ENCODE measurements at regions not wholly inside any gene's neighbourhood (a gene's known extent, or its start where the extent isn't known, plus 50 kb on each side); places are given as distances from the start of the nearest gene placed in this dataset.

DNA sequence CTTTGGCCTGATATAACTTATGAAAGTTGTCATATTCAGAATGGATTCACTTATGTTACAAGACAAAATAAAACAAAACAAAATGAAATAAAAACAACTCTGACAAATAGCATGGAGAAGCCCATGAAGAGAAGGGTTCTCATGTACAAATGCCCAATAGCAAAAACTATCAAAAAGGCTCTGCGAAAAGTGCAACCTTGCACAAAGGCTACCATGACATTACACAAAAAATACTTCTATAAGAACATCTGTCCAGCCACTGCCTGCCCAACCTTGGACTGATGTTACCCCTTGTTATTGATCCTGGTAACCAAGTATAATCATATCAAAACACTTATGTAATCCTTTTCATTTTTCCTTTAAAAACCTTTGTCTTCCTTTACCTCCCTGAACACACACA lies 213.0 kb downstream of the ATP23 start:
- Histone ChIP-seq H3K9me3 (ENCODE audit: insufficient read depth, low read length) (no peaks in the 10 kb centered on the region), H3K9ac (ENCODE audit: insufficient read length, low read depth) (no peak overlapping the region), H3K27me3 (ENCODE audit: insufficient read depth, insufficient read length) (no peaks in the 10 kb centered on the region), H3K36me3 (ENCODE audit: insufficient read depth, insufficient read length, low read length) (no peaks in the 10 kb centered on the region), H3K4me3 (ENCODE audit: insufficient read length, low read depth) (no peak overlapping the region), H3K4me1 (ENCODE audit: insufficient read depth, insufficient read length) (no peaks in the 10 kb centered on the region)
- TF ChIP-seq ZNF274 (IDR thresholded peaks at IDR 0.05; ENCODE audit: low read depth, low read length) (no peak), YY1 (IDR thresholded peaks at IDR 0.05; ENCODE audit: insufficient read depth, insufficient read length) (no peak), SUZ12 (IDR thresholded peaks at IDR 0.05; ENCODE audit: extremely low read depth, insufficient read depth, insufficient read length) (no peak)
- DNase-seq (ENCODE audit: low read depth, low spot score): no peak

DNA sequence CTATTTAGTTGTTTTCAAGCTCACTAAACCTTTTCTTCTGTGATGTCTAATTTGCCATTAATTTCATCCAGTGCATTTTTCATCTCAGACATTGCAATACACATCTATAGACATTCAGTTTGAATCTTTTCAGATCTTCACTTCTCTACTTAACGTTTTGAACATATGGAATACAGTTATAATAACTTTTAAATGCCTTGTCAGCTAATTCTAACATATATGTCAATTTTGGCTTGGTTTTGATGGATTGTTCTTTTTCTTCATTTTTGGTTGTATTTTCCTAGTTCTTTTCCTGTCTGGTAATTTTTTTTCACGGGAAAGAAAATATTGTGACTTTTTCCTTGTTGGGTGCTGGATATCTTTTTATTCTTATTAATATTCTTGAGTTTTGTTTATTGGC lies 215.3 kb downstream of the ATP23 start:
- TF ChIP-seq YY1 (IDR thresholded peaks at IDR 0.05; ENCODE audit: insufficient read depth, insufficient read length) (no peak), SUZ12 (IDR thresholded peaks at IDR 0.05; ENCODE audit: extremely low read depth, insufficient read depth, insufficient read length) (no peak), ZNF274 (IDR thresholded peaks at IDR 0.05; ENCODE audit: low read depth, low read length) (no peak)
- no peak for DNase-seq (ENCODE audit: low read depth, low spot score)
- Histone ChIP-seq H3K4me3 (ENCODE audit: insufficient read length, low read depth) (no peak overlapping the region), H3K9ac (ENCODE audit: insufficient read length, low read depth) (no peak overlapping the region), H3K36me3 (ENCODE audit: insufficient read depth, insufficient read length, low read length) (no peaks in the 10 kb centered on the region), H3K27me3 (ENCODE audit: insufficient read depth, insufficient read length) (no peaks in the 10 kb centered on the region), H3K4me1 (ENCODE audit: insufficient read depth, insufficient read length) (no peaks in the 10 kb centered on the region), H3K9me3 (ENCODE audit: insufficient read depth, low read length) (no peaks in the 10 kb centered on the region)

DNA sequence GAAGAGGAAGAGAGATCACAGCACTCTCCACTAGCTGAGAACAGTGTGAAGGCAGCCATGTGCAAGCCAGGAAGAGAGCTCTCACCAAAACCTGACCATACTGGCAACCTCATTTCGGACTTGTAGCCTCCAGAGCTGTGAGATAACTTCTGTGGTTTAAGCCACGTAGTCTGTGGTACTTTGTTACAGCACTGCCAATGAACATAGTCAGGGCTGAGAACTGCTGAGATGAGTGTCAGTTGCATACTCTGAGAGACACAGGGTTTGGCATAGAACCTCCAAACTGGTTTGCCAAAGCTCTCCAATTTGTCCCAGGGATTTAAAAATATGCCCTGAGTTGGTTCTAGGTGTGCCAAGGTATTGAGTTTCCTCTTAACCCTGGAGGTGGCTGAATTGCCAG lies 218.6 kb downstream of the ATP23 start:
- H3K36me3 ChIP-seq (ENCODE audit: insufficient read depth, insufficient read length, low read length): no peaks in the 10 kb centered on the region
- no peaks in the 10 kb centered on the region for H3K9me3 ChIP-seq (ENCODE audit: insufficient read depth, low read length)
- TF ChIP-seq ZNF274 (IDR thresholded peaks at IDR 0.05; ENCODE audit: low read depth, low read length) (no peak), YY1 (IDR thresholded peaks at IDR 0.05; ENCODE audit: insufficient read depth, insufficient read length) (no peak), SUZ12 (IDR thresholded peaks at IDR 0.05; ENCODE audit: extremely low read depth, insufficient read depth, insufficient read length) (no peak)
- DNase-seq (ENCODE audit: low read depth, low spot score): no peak
- H3K9ac ChIP-seq (ENCODE audit: insufficient read length, low read depth): no peak overlapping the region
- no peaks in the 10 kb centered on the region for H3K4me1 ChIP-seq (ENCODE audit: insufficient read depth, insufficient read length)
- no peak overlapping the region for H3K4me3 ChIP-seq (ENCODE audit: insufficient read length, low read depth)
- H3K27me3 ChIP-seq (ENCODE audit: insufficient read depth, insufficient read length): no peaks in the 10 kb centered on the region

DNA sequence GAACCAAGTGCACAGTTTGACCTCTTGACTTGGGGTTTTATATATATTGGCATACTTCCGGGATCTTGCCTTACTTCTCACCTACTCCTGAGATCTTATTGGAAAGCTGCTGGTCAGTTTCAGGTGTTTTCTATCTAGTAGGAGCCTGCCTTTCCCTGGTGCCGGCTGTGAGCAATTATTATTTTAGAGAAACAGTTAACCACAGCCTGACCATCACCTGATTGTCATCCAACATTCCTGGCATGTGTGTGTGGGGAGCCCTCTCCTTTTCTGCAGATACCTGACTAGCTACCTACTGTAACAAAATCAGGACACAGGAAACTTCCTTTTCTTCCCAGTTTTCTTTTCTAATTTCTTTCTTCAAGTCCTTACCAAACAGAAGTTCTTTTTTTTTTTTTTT lies 220.4 kb downstream of the ATP23 start:
- Histone ChIP-seq H3K9ac (ENCODE audit: insufficient read length, low read depth) (no peak overlapping the region), H3K4me3 (ENCODE audit: insufficient read length, low read depth) (no peak overlapping the region), H3K4me1 (ENCODE audit: insufficient read depth, insufficient read length) (no peaks in the 10 kb centered on the region), H3K9me3 (ENCODE audit: insufficient read depth, low read length) (no peaks in the 10 kb centered on the region), H3K36me3 (ENCODE audit: insufficient read depth, insufficient read length, low read length) (no peaks in the 10 kb centered on the region), H3K27me3 (ENCODE audit: insufficient read depth, insufficient read length) (no peaks in the 10 kb centered on the region)
- TF ChIP-seq YY1 (IDR thresholded peaks at IDR 0.05; ENCODE audit: insufficient read depth, insufficient read length) (no peak), ZNF274 (IDR thresholded peaks at IDR 0.05; ENCODE audit: low read depth, low read length) (no peak), SUZ12 (IDR thresholded peaks at IDR 0.05; ENCODE audit: extremely low read depth, insufficient read depth, insufficient read length) (no peak)
- no peak for DNase-seq (ENCODE audit: low read depth, low spot score)

DNA sequence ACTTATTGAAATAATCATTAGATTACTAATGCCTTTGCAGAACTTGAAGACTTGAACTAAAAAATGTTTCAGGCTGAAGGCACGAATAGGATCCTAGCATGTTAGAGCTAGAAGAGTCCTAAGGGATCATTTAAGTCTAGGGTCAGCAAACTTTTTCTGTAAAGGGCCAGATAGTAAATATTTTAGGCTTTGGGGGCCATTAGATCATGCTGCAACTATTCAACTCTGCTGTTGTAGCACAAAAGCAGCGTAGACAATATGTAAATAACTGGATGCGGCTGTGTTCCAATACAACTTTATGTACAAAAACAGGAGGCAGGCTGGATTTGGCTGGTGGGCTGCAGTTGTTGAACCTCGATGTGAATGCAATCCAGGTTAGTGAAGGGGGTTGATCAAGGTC lies 221.7 kb downstream of the ATP23 start:
- DNase-seq (ENCODE audit: low read depth, low spot score): no peak
- Histone ChIP-seq H3K27me3 (ENCODE audit: insufficient read depth, insufficient read length) (no peaks in the 10 kb centered on the region), H3K4me3 (ENCODE audit: insufficient read length, low read depth) (no peak overlapping the region), H3K9ac (ENCODE audit: insufficient read length, low read depth) (no peak overlapping the region), H3K4me1 (ENCODE audit: insufficient read depth, insufficient read length) (no peaks in the 10 kb centered on the region), H3K9me3 (ENCODE audit: insufficient read depth, low read length) (no peaks in the 10 kb centered on the region), H3K36me3 (ENCODE audit: insufficient read depth, insufficient read length, low read length) (no peaks in the 10 kb centered on the region)
- TF ChIP-seq SUZ12 (IDR thresholded peaks at IDR 0.05; ENCODE audit: extremely low read depth, insufficient read depth, insufficient read length): no peak
- TF ChIP-seq ZNF274 (IDR thresholded peaks at IDR 0.05; ENCODE audit: low read depth, low read length): no peak
- no peak for TF ChIP-seq YY1 (IDR thresholded peaks at IDR 0.05; ENCODE audit: insufficient read depth, insufficient read length)

DNA sequence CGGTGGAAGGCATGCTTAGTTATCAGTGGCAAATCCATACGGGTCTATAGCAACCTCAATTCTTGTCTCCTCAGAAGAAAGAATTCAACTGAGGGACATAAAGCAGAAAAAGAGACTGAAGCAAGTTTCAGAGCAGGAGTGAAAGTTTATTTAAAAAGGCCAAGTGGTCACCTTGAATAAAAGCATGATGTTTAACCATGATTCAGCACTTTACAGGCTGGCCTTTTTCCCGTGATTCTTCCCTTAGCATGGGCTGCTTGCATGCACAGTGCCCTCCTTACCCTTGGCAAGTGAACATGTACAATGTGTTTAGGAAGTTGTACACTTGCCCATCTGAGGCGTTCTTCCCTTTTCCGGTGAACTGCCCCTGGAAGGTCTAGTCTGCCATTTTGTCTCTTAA lies 225.3 kb downstream of the ATP23 start:
- DNase-seq (ENCODE audit: low read depth, low spot score): no peak
- Histone ChIP-seq H3K4me1 (ENCODE audit: insufficient read depth, insufficient read length) (no peaks in the 10 kb centered on the region), H3K4me3 (ENCODE audit: insufficient read length, low read depth) (no peak overlapping the region), H3K27me3 (ENCODE audit: insufficient read depth, insufficient read length) (no peaks in the 10 kb centered on the region), H3K9ac (ENCODE audit: insufficient read length, low read depth) (no peak overlapping the region), H3K9me3 (ENCODE audit: insufficient read depth, low read length) (no peaks in the 10 kb centered on the region), H3K36me3 (ENCODE audit: insufficient read depth, insufficient read length, low read length) (no peaks in the 10 kb centered on the region)
- TF ChIP-seq YY1 (IDR thresholded peaks at IDR 0.05; ENCODE audit: insufficient read depth, insufficient read length) (no peak), ZNF274 (IDR thresholded peaks at IDR 0.05; ENCODE audit: low read depth, low read length) (no peak)

DNA sequence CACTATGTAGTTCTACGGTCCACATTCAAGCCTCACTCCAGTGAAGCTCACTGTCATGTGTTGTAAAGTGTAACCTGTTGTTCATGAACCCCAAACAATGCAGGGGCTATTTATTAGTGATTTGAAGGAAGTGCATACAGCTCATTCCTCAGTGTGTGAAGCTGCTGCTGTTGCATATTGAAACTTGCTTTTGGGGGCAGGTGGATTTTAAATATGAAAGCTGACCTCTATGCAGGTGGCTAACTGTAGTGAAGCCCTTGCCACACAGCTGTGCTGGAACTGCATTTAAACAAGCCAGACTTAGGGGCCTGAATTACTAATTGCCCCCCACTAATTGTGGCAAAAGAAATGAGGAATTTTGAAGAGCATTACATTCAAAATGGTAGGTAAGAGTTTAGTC lies 226.3 kb downstream of the ATP23 start:
- H3K4me1 ChIP-seq (ENCODE audit: insufficient read depth, insufficient read length): no peaks in the 10 kb centered on the region
- DNase-seq (ENCODE audit: low read depth, low spot score): no peak
- no peak overlapping the region for H3K4me3 ChIP-seq (ENCODE audit: insufficient read length, low read depth)
- H3K9me3 ChIP-seq (ENCODE audit: insufficient read depth, low read length): no peaks in the 10 kb centered on the region
- H3K9ac ChIP-seq (ENCODE audit: insufficient read length, low read depth): no peak overlapping the region
- H3K36me3 ChIP-seq (ENCODE audit: insufficient read depth, insufficient read length, low read length): no peaks in the 10 kb centered on the region
- TF ChIP-seq ZNF274 (IDR thresholded peaks at IDR 0.05; ENCODE audit: low read depth, low read length): no peak
- TF ChIP-seq YY1 (IDR thresholded peaks at IDR 0.05; ENCODE audit: insufficient read depth, insufficient read length): no peak
- no peaks in the 10 kb centered on the region for H3K27me3 ChIP-seq (ENCODE audit: insufficient read depth, insufficient read length)

DNA sequence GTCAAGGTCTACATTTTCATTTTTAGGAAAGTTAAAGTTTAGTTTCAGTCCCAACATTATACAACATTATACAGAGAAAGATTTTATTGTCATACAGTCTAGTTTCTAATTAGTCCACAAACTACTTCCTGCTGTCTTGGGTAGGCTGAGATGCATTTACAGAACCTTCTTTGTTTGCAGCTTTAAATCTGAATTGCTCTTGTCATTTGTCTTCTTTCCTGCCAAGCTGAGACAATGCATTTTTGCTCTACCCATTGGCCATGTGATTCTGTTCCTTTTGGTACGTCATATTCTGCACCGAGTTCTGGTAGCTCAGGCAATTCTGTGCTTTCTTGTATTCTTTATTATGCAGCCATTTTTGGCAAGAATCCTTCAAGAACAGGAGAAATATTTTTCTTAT lies 228.5 kb downstream of the ATP23 start:
- Histone ChIP-seq H3K9ac (ENCODE audit: insufficient read length, low read depth) (no peak overlapping the region), H3K4me1 (ENCODE audit: insufficient read depth, insufficient read length) (no peaks in the 10 kb centered on the region), H3K4me3 (ENCODE audit: insufficient read length, low read depth) (no peak overlapping the region), H3K36me3 (ENCODE audit: insufficient read depth, insufficient read length, low read length) (no peaks in the 10 kb centered on the region), H3K9me3 (ENCODE audit: insufficient read depth, low read length) (no peaks in the 10 kb centered on the region), H3K27me3 (ENCODE audit: insufficient read depth, insufficient read length) (no peaks in the 10 kb centered on the region)
- no peak for DNase-seq (ENCODE audit: low read depth, low spot score)
- TF ChIP-seq YY1 (IDR thresholded peaks at IDR 0.05; ENCODE audit: insufficient read depth, insufficient read length): no peak
- no peak for TF ChIP-seq SUZ12 (IDR thresholded peaks at IDR 0.05; ENCODE audit: extremely low read depth, insufficient read depth, insufficient read length)
- TF ChIP-seq ZNF274 (IDR thresholded peaks at IDR 0.05; ENCODE audit: low read depth, low read length): no peak
